ENCODE measurements at regions not wholly inside any gene's neighbourhood (a gene's known extent, or its start where the extent isn't known, plus 50 kb on each side); places are given as distances from the start of the nearest gene placed in this dataset.
"Not testable (repeated sequence)": the region's sequence is repeated elsewhere in the genome, so short reads cannot be mapped to it uniquely, and the experiment has no call there.

DNA sequence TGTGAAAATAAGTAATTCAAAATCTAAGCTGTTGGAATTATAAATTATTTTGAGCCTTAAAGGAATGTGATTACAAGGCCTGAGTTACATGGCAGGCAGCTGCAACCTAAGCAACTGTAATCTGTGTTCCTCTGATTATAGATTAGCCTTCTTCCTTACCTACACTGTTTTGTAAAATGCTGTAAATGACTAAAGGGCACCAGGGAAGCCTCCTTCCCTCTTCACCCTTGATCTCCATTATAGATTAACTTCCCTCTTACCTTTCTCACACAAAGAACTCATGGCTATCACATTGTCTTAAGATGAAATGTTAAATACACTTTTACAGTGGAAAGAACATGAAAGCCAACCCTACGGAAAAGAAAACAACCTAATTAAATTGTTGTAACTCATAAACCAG, 423.7 kb upstream of the KLF12 start:
- no peak for DNase-seq

DNA sequence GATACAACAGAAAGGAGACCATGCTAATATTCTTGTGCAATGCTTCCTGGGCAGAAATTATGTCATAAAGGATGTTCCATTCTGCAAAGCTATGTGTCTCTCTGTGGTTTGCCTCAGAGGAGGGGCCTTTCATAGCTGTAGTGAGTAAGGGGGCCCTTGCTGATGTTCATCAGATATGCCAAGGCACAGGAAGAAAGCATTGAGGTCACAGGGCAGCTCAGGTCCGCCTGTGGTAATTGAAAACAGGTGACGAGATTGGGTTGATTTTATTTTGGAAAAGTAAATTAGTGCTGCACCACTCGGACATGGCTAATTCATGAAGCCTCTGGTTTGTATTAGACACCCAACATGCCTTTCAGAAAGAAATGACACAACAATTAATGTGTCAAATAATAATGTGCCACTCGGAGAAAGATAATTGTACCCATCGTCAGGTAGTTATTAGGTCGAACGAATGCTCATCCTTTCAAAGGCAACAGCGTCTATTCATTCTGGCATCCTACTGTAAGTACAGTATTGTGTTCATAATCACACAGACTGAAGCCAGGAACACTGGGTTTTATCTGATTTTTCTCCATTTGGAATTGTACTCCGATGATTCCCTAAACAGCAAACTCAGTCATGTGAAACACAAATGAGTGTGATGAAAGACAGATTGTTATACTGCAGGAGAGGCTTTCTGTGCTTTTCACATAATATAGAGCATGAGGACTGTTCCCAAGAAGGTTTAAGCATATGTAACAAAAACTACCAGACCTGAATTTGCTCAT, 421.6 kb upstream of the KLF12 start:
- no peak for DNase-seq

DNA sequence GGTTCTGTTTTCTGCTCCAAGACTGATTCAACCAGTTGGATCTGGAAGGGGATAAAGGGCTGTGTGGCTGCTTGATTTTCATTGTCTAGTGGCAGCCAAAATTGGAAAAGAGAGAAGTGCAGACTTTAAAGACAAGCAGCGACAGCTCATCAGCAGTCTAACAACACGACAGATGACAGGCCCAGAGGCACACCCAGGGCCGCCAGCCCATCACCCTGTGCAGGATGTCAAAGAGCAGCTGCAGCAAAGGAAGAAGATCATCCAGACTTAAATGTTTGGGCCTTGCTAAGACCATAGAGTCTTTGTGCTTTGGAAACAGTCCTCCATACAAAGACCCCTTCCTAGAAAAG, 421.0 kb upstream of the KLF12 start:
- DNase-seq: no peak

DNA sequence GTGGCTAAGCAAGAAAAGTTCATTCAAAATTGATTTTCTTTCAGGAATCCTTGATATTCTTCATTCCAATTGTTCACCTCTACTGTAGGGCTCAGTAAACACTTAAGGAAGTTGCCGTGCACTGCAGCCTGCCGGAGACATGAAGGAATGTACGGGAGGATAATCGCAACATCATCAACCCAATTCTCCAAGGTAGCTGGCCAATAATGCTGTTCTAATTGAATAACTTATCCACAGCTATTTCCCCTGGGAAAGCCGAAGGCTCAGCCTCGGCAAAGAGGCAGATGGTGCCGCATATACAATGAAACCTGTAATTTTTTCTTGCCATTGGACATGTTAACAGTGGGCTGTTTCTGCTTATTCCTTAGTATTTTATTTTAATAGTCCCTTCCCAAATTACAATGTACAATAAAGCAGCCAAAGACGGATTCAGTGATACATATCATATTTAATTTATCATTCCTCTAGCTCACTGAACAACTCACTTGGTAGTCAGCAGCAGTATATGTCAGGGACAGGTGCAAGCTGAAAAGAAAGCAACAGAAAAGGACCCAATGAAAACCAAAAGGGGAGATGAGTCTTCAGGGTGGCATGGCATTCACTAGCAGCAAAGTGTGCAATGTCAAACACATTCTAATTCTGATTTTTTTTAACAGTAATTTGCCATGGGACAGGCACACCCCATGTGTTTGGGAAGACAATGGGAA, 420.5 kb upstream of the KLF12 start:
- no peak for DNase-seq

DNA sequence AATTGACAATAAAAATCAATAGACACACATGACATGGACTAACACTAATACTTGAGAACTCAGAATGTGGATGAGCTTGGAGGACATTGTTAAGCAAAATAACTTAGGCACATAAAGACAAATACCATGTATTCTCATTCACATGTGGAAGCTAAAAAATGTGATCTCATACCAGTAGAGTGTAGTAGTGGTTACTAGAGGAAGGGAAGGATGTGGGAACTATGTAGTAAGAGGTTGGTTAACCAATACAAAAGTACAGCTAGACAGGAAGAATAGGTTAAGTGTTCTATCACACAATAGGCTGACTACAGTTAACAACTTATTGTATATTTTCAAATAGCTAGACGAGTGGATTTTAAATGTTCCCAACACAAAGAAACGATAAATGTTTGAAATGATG, 415.8 kb upstream of the KLF12 start:
- DNase-seq: no peak

DNA sequence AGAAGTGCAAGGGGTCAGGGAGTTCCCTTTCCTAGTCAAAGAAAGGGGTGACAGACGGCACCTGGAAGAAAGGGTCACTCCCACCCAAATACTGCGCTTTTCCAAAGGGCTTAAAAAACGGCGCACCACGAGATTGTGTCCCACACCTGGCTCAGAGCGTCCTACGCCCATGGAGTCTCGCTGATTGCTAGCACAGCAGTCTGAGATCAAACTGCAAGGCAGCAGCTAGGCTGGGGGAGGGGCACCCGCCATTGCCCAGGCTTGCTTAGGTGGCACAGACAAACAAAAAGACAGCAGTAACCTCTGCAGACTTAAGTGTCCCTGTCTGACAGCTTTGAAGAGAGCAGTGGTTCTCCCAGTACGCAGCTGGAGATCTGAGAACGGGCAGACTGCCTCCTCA, 402.4 kb upstream of the KLF12 start:
- DNase-seq: not testable (repeated sequence)

DNA sequence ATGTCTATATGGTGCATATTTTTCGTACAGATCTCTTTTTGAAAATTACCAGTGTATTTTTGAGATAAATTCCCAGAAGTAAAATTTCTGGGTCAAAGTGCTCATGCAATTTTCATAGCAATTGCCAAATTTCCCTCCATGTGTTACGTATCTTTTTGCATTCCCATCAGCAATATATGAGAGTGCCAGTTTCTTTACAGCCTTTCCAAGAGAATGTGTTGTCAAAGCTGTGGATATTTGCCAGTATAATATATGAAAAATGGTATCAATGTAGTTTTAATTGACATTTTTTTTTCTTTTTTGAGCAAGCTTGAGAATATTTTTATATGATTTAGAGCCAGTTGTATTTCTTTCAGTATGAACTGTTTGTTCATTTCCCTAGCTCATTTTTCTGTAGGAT, 399.0 kb upstream of the KLF12 start:
- DNase-seq: no peak

DNA sequence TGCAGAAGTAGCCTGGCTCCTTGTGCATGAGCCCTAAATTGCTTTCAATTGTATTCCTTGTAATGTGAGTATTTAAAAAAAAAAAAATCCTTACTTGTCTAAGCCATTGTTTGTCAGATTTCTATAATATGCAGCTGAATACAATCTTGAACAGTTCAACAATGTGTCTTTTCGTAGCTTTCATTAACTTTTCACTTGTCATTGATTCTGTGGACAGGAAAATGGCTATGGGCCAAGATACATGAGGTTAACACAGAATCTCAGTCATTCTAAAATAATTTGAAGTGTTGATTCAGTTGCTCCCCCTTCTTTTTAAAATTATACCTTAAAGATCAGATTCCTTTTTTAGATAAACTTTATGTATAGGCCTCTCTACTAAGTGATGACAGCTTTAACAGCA, 395.8 kb upstream of the KLF12 start:
- no peak for DNase-seq

DNA sequence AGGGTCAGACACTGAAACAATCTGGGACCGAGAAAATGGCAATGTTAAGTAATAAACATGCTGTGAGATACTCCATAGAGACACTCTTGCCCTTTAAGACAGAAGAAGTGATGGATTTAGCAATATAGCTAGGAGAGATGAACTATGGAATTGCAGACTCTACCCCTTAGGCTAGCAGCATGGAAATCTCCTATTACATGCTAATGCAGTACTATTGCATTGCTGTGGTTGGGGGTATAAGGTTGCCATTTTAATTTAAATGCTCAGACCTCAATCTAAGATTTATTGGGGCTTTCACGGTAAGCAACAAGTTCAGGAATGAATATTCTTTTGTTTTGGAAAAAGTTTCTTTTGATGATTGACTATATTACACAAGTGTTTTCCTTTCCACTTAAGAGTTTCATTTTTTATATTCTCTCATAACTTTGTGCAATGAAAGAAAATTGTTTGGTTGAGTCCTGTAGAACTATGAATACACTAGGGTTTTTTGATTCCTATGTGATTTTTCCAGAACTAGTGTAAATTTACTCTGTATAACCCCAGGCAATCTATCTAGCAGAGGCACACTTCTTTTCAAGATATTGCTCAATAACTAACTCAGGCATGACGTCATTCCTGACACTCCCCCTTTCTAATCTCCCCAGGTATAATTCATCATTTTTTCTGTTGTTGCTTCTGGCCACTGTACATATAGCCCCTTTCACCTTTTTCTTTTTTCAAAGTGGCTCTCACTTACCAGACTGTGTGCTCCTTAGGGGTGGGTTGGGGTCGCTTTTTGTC, 394.7 kb upstream of the KLF12 start:
- no peak for DNase-seq

DNA sequence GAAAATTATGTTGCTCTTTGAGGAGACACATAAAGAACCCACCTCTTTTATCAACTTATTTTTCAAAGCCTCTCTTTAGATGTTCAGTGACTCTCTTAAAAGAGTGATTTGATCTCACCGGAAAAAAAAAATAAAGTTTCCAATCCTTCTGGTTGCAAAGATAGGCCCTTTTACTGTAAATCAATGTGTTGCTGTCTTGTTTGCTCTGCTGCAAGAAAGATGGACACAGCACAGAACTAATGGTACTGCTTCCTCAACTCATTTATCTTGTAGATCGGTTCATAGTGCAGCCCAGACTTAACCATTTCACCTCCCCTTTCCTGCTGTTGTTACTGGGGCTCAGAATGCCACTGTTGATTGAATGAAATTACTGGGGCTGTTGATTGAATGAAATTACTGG, 388.9 kb upstream of the KLF12 start:
- DNase-seq: no peak

DNA sequence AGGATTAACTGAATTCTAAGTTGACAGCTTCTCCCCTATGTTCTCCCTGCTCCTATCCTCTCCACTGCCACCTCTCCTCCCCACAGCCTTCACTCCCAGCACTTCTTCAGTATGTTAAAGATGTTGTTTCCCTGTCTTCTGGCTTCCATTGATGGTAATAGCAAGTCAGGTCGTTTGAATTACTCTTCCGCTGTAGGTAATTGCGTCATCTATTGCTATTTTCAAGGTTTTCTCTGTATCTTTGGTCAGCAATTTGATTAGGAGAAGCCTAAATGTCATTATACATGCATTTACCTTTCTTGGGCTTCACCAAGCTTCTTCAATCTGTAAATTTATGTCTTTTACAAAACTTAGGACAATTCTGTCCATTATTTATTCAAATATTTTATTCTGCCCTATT, 377.3 kb upstream of the KLF12 start:
- no peak for DNase-seq

DNA sequence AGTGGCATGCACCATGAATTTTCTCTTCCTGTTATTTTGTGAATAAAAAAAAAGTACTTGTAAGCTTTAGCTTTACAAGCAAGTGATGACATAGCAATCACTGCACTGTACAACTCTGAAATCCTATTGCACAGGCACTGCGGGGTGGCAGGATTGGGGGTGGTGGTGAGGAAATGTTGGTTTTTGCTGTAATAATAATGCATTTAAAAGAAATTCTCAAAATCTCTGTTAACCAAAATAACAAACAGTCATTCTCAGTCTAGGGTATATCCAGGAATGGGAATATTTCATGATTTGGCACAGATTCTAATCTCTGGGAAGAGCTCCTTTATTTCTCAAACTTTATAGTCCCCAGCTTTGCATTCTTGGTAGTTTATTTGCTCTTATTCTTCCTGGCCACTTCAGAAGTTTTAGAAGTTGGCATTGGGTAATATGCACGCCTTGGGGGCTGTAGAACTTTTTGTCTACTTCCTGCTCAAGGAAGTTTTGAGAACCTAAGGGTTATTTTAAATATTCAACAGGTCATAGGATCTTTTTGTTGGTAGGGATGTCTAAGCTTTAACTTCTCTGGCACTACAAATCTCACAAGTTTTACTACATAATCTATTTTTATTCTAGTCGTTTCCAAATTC, 353.0 kb upstream of the KLF12 start:
- DNase-seq: no peak

DNA sequence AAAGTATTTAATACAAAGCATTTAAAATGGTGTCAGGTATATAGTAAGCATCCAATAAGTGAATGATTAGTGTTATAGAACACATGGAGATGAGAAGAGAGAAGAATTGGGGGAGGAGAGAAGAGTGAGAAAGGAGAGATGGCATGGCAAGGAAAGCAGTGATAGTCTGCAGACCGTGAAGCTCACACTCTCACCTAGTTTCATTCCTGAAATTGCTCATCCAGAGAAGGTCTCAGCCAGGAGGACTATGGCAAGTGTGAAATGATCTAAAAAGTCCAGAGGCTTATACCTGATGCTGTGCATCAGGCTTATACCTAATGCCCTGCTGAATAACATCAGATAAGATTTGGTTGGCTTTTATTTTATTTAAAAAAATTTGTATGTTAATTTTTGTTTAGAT, 351.6 kb upstream of the KLF12 start:
- no peak for DNase-seq

DNA sequence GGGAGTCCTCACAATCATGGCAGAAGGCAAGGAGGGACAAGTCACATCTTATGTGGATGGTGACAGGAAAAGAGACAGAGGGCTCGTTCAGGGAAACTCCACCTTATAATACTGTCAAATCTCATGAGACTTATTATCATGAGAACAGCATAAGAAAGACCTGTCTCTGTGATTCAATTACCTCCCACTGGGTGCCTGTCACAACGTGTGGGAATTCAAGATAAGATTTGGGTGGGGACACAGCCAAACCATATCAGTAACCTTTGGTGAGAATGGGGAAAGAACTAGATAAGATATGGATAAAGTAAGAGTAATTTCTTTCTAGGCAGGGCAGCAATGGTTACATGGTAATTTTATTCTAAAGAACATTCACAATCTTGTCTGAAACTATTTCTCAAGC, 344.9 kb upstream of the KLF12 start:
- no peak for DNase-seq

DNA sequence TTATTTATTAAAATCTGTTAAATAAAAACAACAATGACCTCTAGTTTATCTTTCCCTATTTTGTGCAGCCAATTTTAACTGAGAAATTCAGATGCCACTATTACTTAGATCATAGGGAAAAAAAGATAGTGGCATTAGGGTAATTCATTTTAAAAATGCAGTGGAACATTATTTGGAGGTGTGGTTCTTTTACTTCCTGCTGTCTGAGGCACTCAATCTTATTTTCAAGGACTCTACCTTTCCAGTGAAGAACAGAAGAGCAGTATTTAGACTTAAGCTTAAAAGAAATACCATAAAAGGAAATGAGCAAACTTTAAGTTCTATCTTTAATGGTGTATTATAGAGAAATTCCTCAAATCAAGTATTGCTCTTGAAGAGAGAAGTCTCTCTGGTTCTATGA, 342.6 kb upstream of the KLF12 start:
- no peak for DNase-seq

DNA sequence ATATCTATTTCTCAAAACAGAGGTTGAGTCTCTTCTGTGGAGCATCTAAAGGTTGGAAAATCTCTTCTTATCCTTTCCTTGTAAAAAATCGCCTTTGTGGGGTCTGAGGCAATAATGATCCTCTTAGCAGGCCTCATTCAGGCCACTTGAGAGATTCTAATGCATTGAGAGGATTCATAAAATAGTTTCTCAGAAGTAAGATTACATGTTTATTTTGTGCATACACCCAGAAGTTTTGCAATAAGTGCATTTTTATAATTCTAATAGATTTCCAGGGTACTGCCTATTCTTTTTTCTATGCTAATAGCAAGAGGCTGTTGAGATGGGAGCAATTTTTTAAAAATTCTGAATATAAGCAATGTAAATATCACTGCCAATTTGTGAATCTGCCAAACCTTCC, 342.2 kb upstream of the KLF12 start:
- DNase-seq: no peak

DNA sequence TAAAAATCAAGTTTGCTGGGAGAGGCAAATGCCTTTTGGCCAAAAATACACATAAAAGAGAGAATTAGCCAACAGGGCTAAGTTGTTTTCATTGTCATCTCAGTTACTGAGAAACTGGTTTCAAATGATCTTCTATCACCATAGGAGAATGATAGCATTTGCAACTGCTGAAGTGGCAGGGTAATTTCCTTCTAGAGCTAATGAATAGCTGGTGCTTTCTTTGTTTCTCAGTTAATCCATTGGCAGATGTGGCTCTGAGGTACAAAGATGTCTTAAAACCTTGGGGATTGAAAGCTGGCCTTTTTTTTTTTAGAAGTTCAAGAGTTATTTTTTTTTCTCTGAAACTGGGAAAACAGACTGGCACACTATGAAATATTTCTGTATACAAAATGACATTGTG, 332.7 kb upstream of the KLF12 start:
- no peak for DNase-seq

DNA sequence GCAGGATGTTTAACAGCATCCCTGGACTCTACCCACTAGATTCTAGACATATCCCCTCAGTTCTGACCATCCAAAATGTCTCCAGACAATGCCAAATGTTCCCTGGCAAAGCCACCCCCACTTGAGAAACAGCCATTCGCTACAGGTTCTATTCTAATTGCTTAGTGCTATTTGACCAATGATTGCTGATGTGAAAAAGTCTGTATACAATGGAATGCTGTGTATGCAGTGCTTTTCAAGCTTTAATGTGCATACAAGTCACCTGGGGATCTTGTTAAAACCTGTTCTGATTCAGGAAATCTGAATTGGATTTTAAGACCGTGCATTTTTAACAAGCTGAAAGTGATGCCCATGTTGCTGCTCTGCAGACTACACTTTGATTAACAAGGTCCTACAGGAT, 331.8 kb upstream of the KLF12 start:
- no peak for DNase-seq

DNA sequence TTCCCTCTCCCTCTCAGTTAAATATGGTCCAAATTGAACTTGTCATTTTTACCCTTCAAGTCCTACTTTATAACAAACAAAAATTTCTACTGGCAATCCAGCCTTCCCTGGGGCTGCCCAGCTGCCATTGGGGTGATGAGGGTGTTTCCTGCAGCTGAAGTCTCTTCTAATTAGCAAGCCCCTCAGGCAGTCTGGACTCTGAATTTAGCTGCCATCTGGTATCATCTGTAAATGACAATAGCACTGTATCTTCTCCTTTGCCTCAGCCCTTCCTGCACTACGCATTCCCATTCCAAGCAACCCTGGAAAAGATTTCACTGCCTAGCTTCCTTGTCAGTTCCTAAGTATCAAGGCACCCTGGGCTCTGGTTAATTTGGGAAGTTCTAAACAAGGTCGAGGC, 331.1 kb upstream of the KLF12 start:
- DNase-seq: no peak

DNA sequence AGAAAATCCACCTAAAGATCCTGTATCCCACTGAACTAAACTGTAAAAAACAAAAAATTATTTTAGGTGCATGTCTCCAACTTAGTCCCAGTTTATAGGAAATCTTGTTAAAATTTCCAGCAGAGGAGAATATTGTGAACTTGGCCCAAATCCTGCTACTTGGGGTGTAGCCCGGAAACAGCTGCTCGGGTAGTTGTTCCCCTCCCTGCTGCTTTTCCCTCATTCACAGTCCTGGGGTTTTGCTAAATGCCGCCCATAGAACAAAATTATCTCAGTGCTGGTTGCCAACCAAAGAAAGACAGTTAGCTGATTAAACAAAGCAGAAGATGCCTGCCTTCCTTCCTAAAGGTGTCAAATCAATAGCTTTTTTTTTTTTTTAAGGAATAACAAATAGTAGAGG, 330.5 kb upstream of the KLF12 start:
- no peak for DNase-seq

DNA sequence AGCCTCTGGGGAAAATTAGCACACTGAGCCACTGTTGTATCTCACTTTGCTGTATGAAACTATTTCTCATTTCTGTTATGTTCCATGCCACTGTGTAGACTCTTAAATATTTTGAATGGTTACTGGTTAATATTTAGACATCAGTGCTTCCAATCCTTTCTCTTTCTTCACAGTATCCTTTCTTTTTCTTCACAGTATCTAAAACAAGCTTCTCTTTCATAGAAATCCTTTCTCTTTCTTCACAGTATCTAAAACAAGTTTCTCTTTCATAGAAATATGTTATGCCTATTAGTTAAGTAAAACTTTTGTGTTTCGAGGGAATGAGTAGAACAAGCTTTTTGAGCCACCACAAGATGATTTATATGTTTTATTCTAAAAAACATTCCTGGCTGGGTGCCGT, 326.8 kb upstream of the KLF12 start:
- DNase-seq: no peak

DNA sequence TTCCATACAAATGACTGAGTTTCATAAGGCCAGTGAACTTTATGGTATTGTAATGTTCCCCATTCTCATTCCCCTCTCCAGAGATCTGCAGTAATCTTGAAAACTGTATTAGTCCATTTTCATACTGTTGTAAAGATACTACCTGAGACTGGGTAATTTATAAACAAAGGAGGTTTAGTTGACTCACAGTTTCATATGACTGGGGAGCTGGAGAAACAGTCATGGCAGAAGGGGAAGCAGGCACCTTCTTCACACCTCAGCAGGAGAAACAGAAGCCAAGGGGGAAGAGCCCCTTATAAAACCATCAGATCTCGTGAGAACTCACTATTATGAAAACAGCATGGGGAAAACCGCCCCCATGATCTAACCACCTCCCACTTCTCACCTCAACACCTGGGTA, 318.7 kb upstream of the KLF12 start:
- no peak for DNase-seq

DNA sequence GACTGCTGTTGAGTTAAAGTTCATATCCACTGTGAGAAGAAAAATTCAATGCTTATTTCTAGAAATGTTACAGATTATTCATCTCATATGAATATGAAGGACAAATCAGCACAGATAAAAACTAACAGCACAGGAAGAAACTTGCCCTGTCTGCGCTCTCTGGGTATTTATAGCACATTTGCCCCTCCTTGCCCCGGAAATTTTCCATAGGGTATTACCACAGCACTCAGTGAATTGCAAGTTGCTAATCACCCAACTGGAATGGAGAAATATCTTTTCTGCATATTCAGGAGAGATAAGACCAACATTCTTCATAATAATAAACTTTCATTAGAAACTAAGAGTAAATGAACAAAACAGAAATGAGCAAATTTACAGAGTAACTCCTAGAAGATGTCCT, 318.0 kb upstream of the KLF12 start:
- DNase-seq: no peak

DNA sequence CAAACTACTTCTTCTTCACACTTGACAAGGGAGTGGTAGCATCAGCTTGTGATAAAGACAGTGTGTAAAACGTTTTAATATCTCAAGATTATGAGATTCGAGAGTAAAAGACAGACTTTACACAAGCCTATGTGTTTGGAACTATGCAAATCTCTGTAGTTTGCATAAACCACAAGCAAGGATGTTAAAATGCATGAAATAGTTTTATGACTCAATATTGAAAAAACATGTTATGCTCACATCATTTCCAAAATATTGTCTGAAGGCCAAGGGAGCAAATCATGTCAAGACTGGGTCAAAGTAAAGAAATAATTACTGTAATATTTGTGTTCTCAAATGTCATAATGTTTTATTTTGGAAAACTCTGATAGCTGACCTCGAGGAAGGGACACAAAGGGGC, 316.8 kb upstream of the KLF12 start:
- no peak for DNase-seq
